Breast epithelium (tissue), 4 donors: ENCODE measurements at regions not wholly inside any gene's neighbourhood (a gene's known extent, or its start where the extent isn't known, plus 50 kb on each side); places are given as distances from the start of the nearest gene placed in this dataset.

Experiments
- DNase-seq, 2 donors: peaks; one replicate each; pipeline ENCODE4 v3.0.0-alpha.2; 2019; ENCODE audit warnings: low spot score in 2 of 2
- H3K27ac ChIP-seq, 2 donors: fragments of 200-600 bp; sonication (generic) in 1 of 2; one replicate each; pipeline ENCODE4 v1.5.1; 2016 to 2019; ENCODE audit warnings: mild to moderate bottlenecking in 1 of 2
- H3K27me3 ChIP-seq, 2 donors: fragments of 200-600 bp; sonication (generic) in 1 of 2; one replicate each; pipeline versions ENCODE4 v1.5.1 to v1.6.0; 2017 to 2019; ENCODE audit warnings: control low read depth in 1 of 2, mild to moderate bottlenecking in 1 of 2
- H3K36me3 ChIP-seq: fragments of 200-600 bp; one replicate; pipeline ENCODE4 v1.5.1; 2019
- H3K4me1 ChIP-seq, 2 donors: fragments of 200-600 bp; sonication (generic); one replicate each; pipeline ENCODE4 v1.5.1; 2016 to 2019; ENCODE audit warnings: control low read depth in 1 of 2
- H3K4me3 ChIP-seq, 3 donors: fragments of 200-600 bp; sonication (generic); 1 replicate in 2 of 3; 2 replicates in 1 of 3; pipeline ENCODE4 v1.5.1; 2016 to 2019; ENCODE audit warnings: mild to moderate bottlenecking in 3 of 3, moderate library complexity in 2 of 3
- H3K9me3 ChIP-seq, 2 donors: fragments of 200-600 bp; sonication (generic) in 1 of 2; one replicate each; pipeline ENCODE4 v1.5.1; 2016 to 2019; ENCODE audit warnings: control low read depth in 1 of 2
- POLR2A ChIP-seq: fragments of 450-650 bp; IDR thresholded peaks from one replicate; pipeline ENCODE4 v1.6.1; 2016; ENCODE audit warnings: antibody characterized with exemption, mild to moderate bottlenecking, moderate library complexity
- POLR2AphosphoS5 ChIP-seq, 3 donors: sonication (generic); formaldehyde crosslinking; IDR thresholded peaks; one replicate each; pipeline ENCODE4 v1.6.1; 2017; ENCODE audit warnings: antibody characterized with exemption in 3 of 3
- intact Hi-C: fragments of 100-400 bp; cut with DNase I; formaldehyde crosslinking; loops from one replicate; pipeline ENCODE4 v1.15.1; 2023; ENCODE audit warnings: low total_unique reads
- TF ChIP-seq, protein P1 (sequence below), 3 donors: fragments of 450-650 bp; IDR thresholded peaks; one replicate each; pipeline ENCODE4 v1.5.1; 2016 to 2017; ENCODE audit warnings: antibody characterized with exemption in 3 of 3, mild to moderate bottlenecking in 3 of 3, moderate library complexity in 3 of 3

- intact Hi-C loops: no loop called here
- H3K27me3 ChIP-seq: no peaks in the 10 kb centered on the region
- H3K9me3 ChIP-seq: no peaks in the 10 kb centered on the region
- no peak overlapping the region for H3K27ac ChIP-seq
- TF ChIP-seq POLR2AphosphoS5 (IDR thresholded peaks at IDR 0.05): no peak
- TF ChIP-seq, protein P1, sequence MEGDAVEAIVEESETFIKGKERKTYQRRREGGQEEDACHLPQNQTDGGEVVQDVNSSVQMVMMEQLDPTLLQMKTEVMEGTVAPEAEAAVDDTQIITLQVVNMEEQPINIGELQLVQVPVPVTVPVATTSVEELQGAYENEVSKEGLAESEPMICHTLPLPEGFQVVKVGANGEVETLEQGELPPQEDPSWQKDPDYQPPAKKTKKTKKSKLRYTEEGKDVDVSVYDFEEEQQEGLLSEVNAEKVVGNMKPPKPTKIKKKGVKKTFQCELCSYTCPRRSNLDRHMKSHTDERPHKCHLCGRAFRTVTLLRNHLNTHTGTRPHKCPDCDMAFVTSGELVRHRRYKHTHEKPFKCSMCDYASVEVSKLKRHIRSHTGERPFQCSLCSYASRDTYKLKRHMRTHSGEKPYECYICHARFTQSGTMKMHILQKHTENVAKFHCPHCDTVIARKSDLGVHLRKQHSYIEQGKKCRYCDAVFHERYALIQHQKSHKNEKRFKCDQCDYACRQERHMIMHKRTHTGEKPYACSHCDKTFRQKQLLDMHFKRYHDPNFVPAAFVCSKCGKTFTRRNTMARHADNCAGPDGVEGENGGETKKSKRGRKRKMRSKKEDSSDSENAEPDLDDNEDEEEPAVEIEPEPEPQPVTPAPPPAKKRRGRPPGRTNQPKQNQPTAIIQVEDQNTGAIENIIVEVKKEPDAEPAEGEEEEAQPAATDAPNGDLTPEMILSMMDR (IDR thresholded peaks at IDR 0.05): no peak
- no peak for TF ChIP-seq POLR2A
- H3K4me3 ChIP-seq: no peak overlapping the region
- DNase-seq: no peak
- H3K36me3 ChIP-seq: no peaks in the 10 kb centered on the region
- H3K4me1 ChIP-seq: no peaks in the 10 kb centered on the region
Observed at GRCh38 chr2:176584333-176584732, 315.1 kb downstream of the MTX2 start.

- TF ChIP-seq, protein P1 (IDR thresholded peaks at IDR 0.05): no peak
- TF ChIP-seq POLR2AphosphoS5 (IDR thresholded peaks at IDR 0.05) (no peak), POLR2A (no peak)
- Histone ChIP-seq H3K27ac (no peak overlapping the region), H3K4me3 (no peak overlapping the region), H3K36me3 (no peaks in the 10 kb centered on the region), H3K4me1 (no peaks in the 10 kb centered on the region), H3K27me3 (no peaks in the 10 kb centered on the region), H3K9me3 (no peaks in the 10 kb centered on the region)
- intact Hi-C loops: no loop called here
- no peak for DNase-seq
Observed at GRCh38 chr2:176585291-176585690, 316.0 kb downstream of the MTX2 start.

GRCh38 chr2:176585791-176586190 is 316.5 kb downstream of the MTX2 start:
- no peak for DNase-seq
- H3K9me3 ChIP-seq: no peaks in the 10 kb centered on the region
- H3K4me1 ChIP-seq: no peaks in the 10 kb centered on the region
- H3K27me3 ChIP-seq: no peaks in the 10 kb centered on the region
- no peak for TF ChIP-seq POLR2A
- TF ChIP-seq, protein P1 (IDR thresholded peaks at IDR 0.05): no peak
- TF ChIP-seq POLR2AphosphoS5 (IDR thresholded peaks at IDR 0.05): no peak
- H3K36me3 ChIP-seq: no peaks in the 10 kb centered on the region
- no peak overlapping the region for H3K4me3 ChIP-seq
- no peak overlapping the region for H3K27ac ChIP-seq
- intact Hi-C loops: no loop called here

GRCh38 chr2:176589287-176589686 is 320.0 kb downstream of the MTX2 start:
- no peaks in the 10 kb centered on the region for H3K27me3 ChIP-seq
- no peak for TF ChIP-seq POLR2AphosphoS5 (IDR thresholded peaks at IDR 0.05)
- no peak for TF ChIP-seq POLR2A
- TF ChIP-seq, protein P1 (IDR thresholded peaks at IDR 0.05): no peak
- H3K9me3 ChIP-seq: no peaks in the 10 kb centered on the region
- intact Hi-C loops: no loop called here
- no peaks in the 10 kb centered on the region for H3K4me1 ChIP-seq
- no peak overlapping the region for H3K27ac ChIP-seq
- DNase-seq: no peak
- no peaks in the 10 kb centered on the region for H3K36me3 ChIP-seq
- no peak overlapping the region for H3K4me3 ChIP-seq

- H3K9me3 ChIP-seq: no peaks in the 10 kb centered on the region
- H3K36me3 ChIP-seq: no peaks in the 10 kb centered on the region
- no peaks in the 10 kb centered on the region for H3K27me3 ChIP-seq
- intact Hi-C loops: no loop called here
- H3K27ac ChIP-seq: no peak overlapping the region
- no peak overlapping the region for H3K4me3 ChIP-seq
- no peaks in the 10 kb centered on the region for H3K4me1 ChIP-seq
- TF ChIP-seq POLR2AphosphoS5 (IDR thresholded peaks at IDR 0.05) (no peak), POLR2A (no peak)
- TF ChIP-seq, protein P1 (IDR thresholded peaks at IDR 0.05): no peak
- no peak for DNase-seq
Observed at GRCh38 chr2:176589825-176590440, 320.7 kb downstream of the MTX2 start.
